ENCODE measurements at regions not wholly inside any gene's neighbourhood (a gene's known extent, or its start where the extent isn't known, plus 50 kb on each side); places are given as distances from the start of the nearest gene placed in this dataset.

DNA sequence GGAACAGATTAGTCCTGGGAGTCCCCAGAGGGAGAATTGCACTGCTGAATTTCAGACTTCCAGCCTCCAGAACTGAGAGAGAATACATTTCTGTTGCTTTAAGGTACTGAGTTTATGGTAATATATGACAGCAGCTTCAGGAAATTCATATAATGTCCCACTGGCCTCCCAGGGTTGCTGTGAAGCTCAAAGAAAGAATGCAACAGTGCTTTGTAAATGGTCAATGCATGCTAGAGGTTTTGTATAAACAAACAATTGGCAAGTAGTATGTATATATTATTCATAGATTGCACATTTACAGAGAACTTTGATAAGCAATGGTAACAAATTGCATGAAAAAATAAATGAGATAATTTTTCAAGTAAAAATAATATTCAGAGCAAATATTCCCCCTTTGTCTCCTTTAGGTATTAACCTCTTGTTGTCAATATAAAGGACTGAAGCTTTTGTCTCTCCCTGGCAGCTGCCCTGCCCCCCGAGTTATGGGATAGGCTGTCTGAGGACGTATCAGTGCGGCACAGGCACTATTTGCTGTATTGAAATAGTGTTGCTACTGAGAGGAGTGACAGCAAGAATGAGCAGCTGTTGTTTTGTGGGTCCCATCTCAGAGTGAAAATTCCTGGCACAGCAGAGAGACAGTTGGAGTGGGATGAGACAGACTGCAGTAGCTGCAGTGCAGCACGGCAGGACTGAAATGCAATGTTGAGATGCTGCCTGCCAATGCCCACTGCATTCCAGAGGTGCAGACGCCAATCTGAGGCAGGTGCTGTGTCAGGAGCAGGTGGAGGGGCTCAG, 194.2 kb upstream of the GLRA1 start:
- H3K36me3 ChIP-seq, result no peaks in the 10 kb centered on the region
- WGBS, result 41% methylated on average over 5 of the region's 5 CpGs
- no peaks in the 10 kb centered on the region for H3K9me3 ChIP-seq
- no peaks in the 10 kb centered on the region for H3K27me3 ChIP-seq (replicated peaks; ENCODE audit: insufficient read depth)
- no peaks in the 10 kb centered on the region for H3K4me1 ChIP-seq (replicated peaks)
- no peak overlapping the region for H3K4me3 ChIP-seq
- intact Hi-C loops (cut with DNase I), result no loop called here
- TF ChIP-seq CTCF (IDR thresholded peaks at IDR 0.05), result no peak
- TF ChIP-seq POLR2AphosphoS5 (IDR thresholded peaks at IDR 0.05), result no peak
- no peak for TF ChIP-seq POLR2A (IDR thresholded peaks at IDR 0.05)
- no peak overlapping the region for H3K27ac ChIP-seq
- DNase-seq (ENCODE audit: low spot score), result no peak

DNA sequence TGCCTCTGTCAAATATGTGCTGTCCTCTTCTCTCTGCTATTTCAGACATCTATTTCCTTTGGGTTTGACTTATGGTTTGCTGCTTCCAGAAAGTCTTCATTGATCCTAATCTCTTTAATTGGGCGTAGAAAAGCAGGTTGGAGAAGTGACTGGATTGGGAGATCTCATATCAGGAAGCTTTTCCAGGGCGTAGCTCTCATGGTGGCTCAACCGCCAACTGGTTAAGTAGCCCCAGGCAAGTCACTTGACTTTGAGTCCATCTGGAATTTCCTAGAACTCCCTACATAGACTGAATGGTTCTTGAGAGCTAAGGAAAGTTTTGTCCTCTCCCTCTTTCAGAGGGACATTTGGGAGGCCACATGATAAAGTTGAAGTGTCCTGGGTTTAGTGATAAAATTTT, 192.3 kb upstream of the GLRA1 start:
- TF ChIP-seq POLR2AphosphoS5 (IDR thresholded peaks at IDR 0.05), result no peak
- no peak for TF ChIP-seq POLR2A (IDR thresholded peaks at IDR 0.05)
- TF ChIP-seq CTCF (IDR thresholded peaks at IDR 0.05), result no peak
- intact Hi-C loops (cut with DNase I), result no loop called here
- WGBS, result 67% methylated on average over 3 of the region's 3 CpGs
- Histone ChIP-seq H3K4me3 (no peak overlapping the region), H3K36me3 (no peaks in the 10 kb centered on the region), H3K27ac (no peak overlapping the region), H3K9me3 (no peaks in the 10 kb centered on the region), H3K4me1 (replicated peaks) (no peaks in the 10 kb centered on the region), H3K27me3 (replicated peaks; ENCODE audit: insufficient read depth) (no peaks in the 10 kb centered on the region)
- no peak for DNase-seq (ENCODE audit: low spot score)

- no peak for DNase-seq (ENCODE audit: low spot score)
- Histone ChIP-seq H3K27me3 (replicated peaks; ENCODE audit: insufficient read depth) (no peaks in the 10 kb centered on the region), H3K27ac (no peak overlapping the region), H3K4me3 (no peak overlapping the region), H3K36me3 (no peaks in the 10 kb centered on the region), H3K9me3 (no peaks in the 10 kb centered on the region), H3K4me1 (replicated peaks) (no peaks in the 10 kb centered on the region)
- WGBS, result 61% methylated on average over 2 of the region's 2 CpGs
- TF ChIP-seq POLR2A (IDR thresholded peaks at IDR 0.05), result no peak
- no peak for TF ChIP-seq POLR2AphosphoS5 (IDR thresholded peaks at IDR 0.05)
- TF ChIP-seq CTCF (IDR thresholded peaks at IDR 0.05), result no peak
- intact Hi-C loops (cut with DNase I), result no loop called here
These were observed 188.8 kb upstream of the GLRA1 start for GRCh38 chr5:152113401-152113800.

DNA sequence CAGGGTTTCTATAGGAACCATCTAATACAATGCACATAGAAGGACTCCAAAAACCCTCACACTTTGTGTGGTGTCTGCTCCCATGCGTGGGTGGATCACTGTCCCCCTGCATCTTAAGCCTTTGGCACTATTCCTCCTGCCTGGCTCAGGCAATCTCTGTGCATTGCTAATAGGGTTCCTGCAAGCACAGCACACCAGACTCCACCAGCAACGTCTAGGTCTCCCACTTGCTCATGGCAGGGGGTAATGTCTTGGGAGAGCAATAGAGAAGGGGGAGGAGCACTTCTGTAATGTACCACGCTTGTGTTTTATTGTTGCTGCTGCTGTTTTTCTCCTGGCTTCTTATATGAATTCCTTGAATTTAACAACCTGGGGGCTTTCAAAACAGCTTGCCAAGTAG, 182.6 kb upstream of the GLRA1 start:
- no peaks in the 10 kb centered on the region for H3K9me3 ChIP-seq
- H3K27ac ChIP-seq, result no peak overlapping the region
- no peaks in the 10 kb centered on the region for H3K27me3 ChIP-seq (replicated peaks; ENCODE audit: insufficient read depth)
- no peaks in the 10 kb centered on the region for H3K4me1 ChIP-seq (replicated peaks)
- intact Hi-C loops (cut with DNase I), result no loop called here
- 17% methylated on average over 3 of the region's 3 CpGs for whole genome bisulfite sequencing
- H3K36me3 ChIP-seq, result no peaks in the 10 kb centered on the region
- H3K4me3 ChIP-seq, result no peak overlapping the region
- no peak for TF ChIP-seq POLR2AphosphoS5 (IDR thresholded peaks at IDR 0.05)
- no peak for TF ChIP-seq CTCF (IDR thresholded peaks at IDR 0.05)
- TF ChIP-seq POLR2A (IDR thresholded peaks at IDR 0.05), result no peak
- no peak for DNase-seq (ENCODE audit: low spot score)

DNA sequence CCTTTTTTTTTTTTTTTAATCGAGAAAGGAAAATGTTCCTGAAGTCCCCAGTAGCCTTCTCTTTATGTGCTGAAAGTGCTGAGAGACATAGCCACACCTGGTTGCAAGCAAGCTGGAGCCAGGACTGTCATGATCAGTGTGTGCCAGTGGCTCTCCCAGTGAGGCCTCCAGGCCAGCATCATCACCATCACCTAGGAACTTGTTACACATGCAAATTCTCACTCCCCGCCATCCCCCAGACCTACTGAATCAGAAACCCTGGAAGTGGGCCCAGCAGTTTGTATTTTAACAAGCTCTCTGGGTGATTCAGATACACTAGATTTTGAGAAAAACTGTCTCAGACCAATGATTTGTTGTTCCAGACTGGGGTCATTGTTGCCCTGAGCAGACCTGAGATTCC, 181.9 kb upstream of the GLRA1 start:
- Histone ChIP-seq H3K4me3 (no peak overlapping the region), H3K36me3 (no peaks in the 10 kb centered on the region), H3K27me3 (replicated peaks; ENCODE audit: insufficient read depth) (no peaks in the 10 kb centered on the region), H3K27ac (no peak overlapping the region), H3K4me1 (replicated peaks) (no peaks in the 10 kb centered on the region), H3K9me3 (no peaks in the 10 kb centered on the region)
- intact Hi-C loops (cut with DNase I), result no loop called here
- TF ChIP-seq POLR2A (IDR thresholded peaks at IDR 0.05) (no peak), POLR2AphosphoS5 (IDR thresholded peaks at IDR 0.05) (no peak)
- WGBS, result 81% methylated on average over 2 of the region's 2 CpGs
- DNase-seq (ENCODE audit: low spot score), result no peak
